ENCODE measurements at regions not wholly inside any gene's neighbourhood (a gene's known extent, or its start where the extent isn't known, plus 50 kb on each side); places are given as distances from the start of the nearest gene placed in this dataset.
A peak's percentile ranks its signal among the peaks of the same experiment; 100 is the strongest.
"Not testable (repeated sequence)": the region's sequence is repeated elsewhere in the genome, so short reads cannot be mapped to it uniquely, and the experiment has no call there.

GRCh38 chr18:10352671-10353070 lies 101.8 kb upstream of the APCDD1 start:
- no peak for DNase-seq (ENCODE audit: low read depth)

- DNase-seq (ENCODE audit: low read depth): peak; percentile 31
Observed at GRCh38 chr18:10353791-10354190, 100.6 kb upstream of the APCDD1 start.

- no peak for DNase-seq (ENCODE audit: low read depth)
Observed at GRCh38 chr18:10354241-10354811, 100.1 kb upstream of the APCDD1 start.

GRCh38 chr18:10354890-10355289 lies 99.5 kb upstream of the APCDD1 start:
- no peak for DNase-seq (ENCODE audit: low read depth)

- DNase-seq (ENCODE audit: low read depth): not testable (repeated sequence)
Observed at GRCh38 chr18:10356999-10357398, 97.4 kb upstream of the APCDD1 start.

- no peak for DNase-seq (ENCODE audit: low read depth)
Observed at GRCh38 chr18:10361660-10362059, 92.8 kb upstream of the APCDD1 start.

- DNase-seq (ENCODE audit: low read depth): no peak
Observed at GRCh38 chr18:10365021-10365500, 89.4 kb upstream of the APCDD1 start.

GRCh38 chr18:10365901-10366300 lies 88.5 kb upstream of the APCDD1 start:
- DNase-seq (ENCODE audit: low read depth): no peak

- DNase-seq (ENCODE audit: low read depth): no peak
Observed at GRCh38 chr18:10367836-10368235, 86.6 kb upstream of the APCDD1 start.

GRCh38 chr18:10368456-10369453 lies 85.7 kb upstream of the APCDD1 start:
- DNase-seq (ENCODE audit: low read depth): no peak

- DNase-seq (ENCODE audit: low read depth): no peak
Observed at GRCh38 chr18:10370716-10371115, 83.7 kb upstream of the APCDD1 start.

GRCh38 chr18:10371165-10371564 lies 83.3 kb upstream of the APCDD1 start:
- no peak for DNase-seq (ENCODE audit: low read depth)

GRCh38 chr18:10374195-10374594 lies 80.2 kb upstream of the APCDD1 start:
- DNase-seq (ENCODE audit: low read depth): no peak

GRCh38 chr18:10374636-10375293 lies 79.7 kb upstream of the APCDD1 start:
- DNase-seq (ENCODE audit: low read depth): no peak

- no peak for DNase-seq (ENCODE audit: low read depth)
Observed at GRCh38 chr18:10376731-10377130, 77.7 kb upstream of the APCDD1 start.

GRCh38 chr18:10377956-10378355 lies 76.5 kb upstream of the APCDD1 start:
- DNase-seq (ENCODE audit: low read depth): no peak

GRCh38 chr18:10378688-10379420 lies 75.6 kb upstream of the APCDD1 start:
- no peak for DNase-seq (ENCODE audit: low read depth)

- no peak for DNase-seq (ENCODE audit: low read depth)
Observed at GRCh38 chr18:10379522-10379921, 74.9 kb upstream of the APCDD1 start.

- no peak for DNase-seq (ENCODE audit: low read depth)
Observed at GRCh38 chr18:10381516-10381915, 72.9 kb upstream of the APCDD1 start.

- no peak for DNase-seq (ENCODE audit: low read depth)
Observed at GRCh38 chr18:10381951-10382350, 72.5 kb upstream of the APCDD1 start.

GRCh38 chr18:10386049-10386448 lies 68.4 kb upstream of the APCDD1 start:
- no peak for DNase-seq (ENCODE audit: low read depth)

GRCh38 chr18:10386956-10387355 lies 67.5 kb upstream of the APCDD1 start:
- no peak for DNase-seq (ENCODE audit: low read depth)

Measured in HS-5 (cell line).